CD14-positive monocyte (primary cell): ENCODE measurements at regions not wholly inside any gene's neighbourhood (a gene's known extent, or its start where the extent isn't known, plus 50 kb on each side); places are given as distances from the start of the nearest gene placed in this dataset.

Experiments
- DNase-seq, 3 donors: peaks; one replicate each; pipeline ENCODE4 v3.0.0-alpha.2; 2011 to 2022
- H2AFZ ChIP-seq: 2 replicates; pipeline ENCODE4 v1.6.0; 2012; ENCODE audit warnings: mild to moderate bottlenecking, low read depth, low read length, inconsistent platforms; ENCODE audit not compliant: insufficient read depth, poor library complexity, severe bottlenecking
- H3K27ac ChIP-seq, 2 donors: 1 replicate in 1 of 2; 2 replicates in 1 of 2; pipeline ENCODE4 v1.5.1; 2012 to 2013; ENCODE audit warnings: low read length in 2 of 2, control low read depth in 1 of 2, inconsistent platforms in 1 of 2, low read depth in 1 of 2, mild to moderate bottlenecking in 1 of 2
- H3K27me3 ChIP-seq, 2 donors: one replicate each; pipeline versions ENCODE4 v1.6.0 to v1.6.1; 2011 to 2013; ENCODE audit warnings: low read length in 2 of 2; ENCODE audit not compliant: control insufficient read depth in 2 of 2, insufficient read depth in 2 of 2
- H3K36me3 ChIP-seq, 2 donors: replicated peaks in 1 of 2; 1 replicate in 1 of 2; 2 replicates in 1 of 2; pipeline versions ENCODE4 v1.5.1 to v1.6.1; 2012 to 2013; ENCODE audit warnings: low read length in 2 of 2, control low read depth in 1 of 2, inconsistent platforms in 1 of 2, mild to moderate bottlenecking in 1 of 2; ENCODE audit not compliant: insufficient read depth in 2 of 2, control insufficient read depth in 1 of 2
- H3K4me1 ChIP-seq, 2 donors: 1 replicate in 1 of 2; 2 replicates in 1 of 2; pipeline versions ENCODE4 v1.5.1 to v1.6.1; 2012 to 2013; ENCODE audit warnings: low read length in 2 of 2, control low read depth in 1 of 2, inconsistent platforms in 1 of 2, mild to moderate bottlenecking in 1 of 2, moderate library complexity in 1 of 2; ENCODE audit not compliant: insufficient read depth in 2 of 2, control insufficient read depth in 1 of 2
- H3K4me2 ChIP-seq: replicated peaks from 2 replicates; pipeline ENCODE3; 2012; ENCODE audit warnings: low read length, moderate library complexity, mild to moderate bottlenecking; ENCODE audit not compliant: poor library complexity, severe bottlenecking; ENCODE audit errors: extremely low read depth
- H3K4me3 ChIP-seq, 3 experiments: fragments of 200-600 bp in 1 of 3; sonication (generic) in 1 of 3; replicated peaks in 1 of 3; 1 replicate in 2 of 3; 2 replicates in 1 of 3; pipeline ENCODE4 v1.5.1; 2011 to 2013; ENCODE audit warnings: low read length in 3 of 3, mild to moderate bottlenecking in 3 of 3, control low read depth in 2 of 3, low read depth in 2 of 3, inconsistent platforms in 1 of 3, moderate library complexity in 1 of 3
- H3K79me2 ChIP-seq: 2 replicates; pipeline ENCODE4 v1.6.0; 2012; ENCODE audit warnings: mild to moderate bottlenecking, control low read depth, inconsistent platforms, low read length, moderate library complexity; ENCODE audit not compliant: insufficient read depth
- H3K9ac ChIP-seq: 2 replicates; pipeline ENCODE4 v1.6.0; 2017; ENCODE audit warnings: low read length, mild to moderate bottlenecking; ENCODE audit not compliant: insufficient read depth, poor library complexity, severe bottlenecking
- H3K9me3 ChIP-seq, 2 donors: replicated peaks in 1 of 2; 1 replicate in 1 of 2; 2 replicates in 1 of 2; pipeline versions ENCODE4 v1.5.1 to v1.6.1; 2012 to 2013; ENCODE audit warnings: low read length in 2 of 2, control low read depth in 1 of 2; ENCODE audit not compliant: control insufficient read depth in 1 of 2, insufficient read depth in 1 of 2
- H4K20me1 ChIP-seq: 2 replicates; pipeline ENCODE4 v1.6.0; 2012; ENCODE audit warnings: mild to moderate bottlenecking, low read length, control low read depth, moderate library complexity; ENCODE audit not compliant: insufficient read depth
- H3K27ac Mint-ChIP-seq, 7 donors: one replicate each; pipeline ENCODE4 v1.8.0; 2020; ENCODE audit warnings: mild to moderate bottlenecking in 7 of 7, mixed read lengths in 7 of 7, moderate library complexity in 6 of 7, inconsistent platforms in 2 of 7
- H3K27me3 Mint-ChIP-seq, 3 donors: one replicate each; pipeline ENCODE4 v1.8.0; 2021 to 2022; ENCODE audit warnings: low read depth in 3 of 3, mild to moderate bottlenecking in 3 of 3, mixed read lengths in 3 of 3, moderate library complexity in 3 of 3, inconsistent platforms in 1 of 3
- H3K36me3 Mint-ChIP-seq, 2 donors: one replicate each; pipeline ENCODE4 v1.8.0; 2020; ENCODE audit warnings: mixed read lengths in 2 of 2, inconsistent platforms in 1 of 2, mild to moderate bottlenecking in 1 of 2
- H3K4me1 Mint-ChIP-seq: one replicate; pipeline ENCODE4 v1.8.0; 2020; ENCODE audit warnings: mild to moderate bottlenecking, mixed read lengths
- H3K4me3 Mint-ChIP-seq, 2 donors: one replicate each; pipeline ENCODE4 v1.8.0; 2020; ENCODE audit warnings: mild to moderate bottlenecking in 2 of 2, mixed read lengths in 2 of 2, moderate library complexity in 1 of 2
- H3K9me3 Mint-ChIP-seq, 7 donors: one replicate each; pipeline ENCODE4 v1.8.0; 2020 to 2022; ENCODE audit warnings: mixed read lengths in 7 of 7, mild to moderate bottlenecking in 6 of 7, moderate library complexity in 6 of 7, inconsistent platforms in 2 of 7
- CTCF ChIP-seq: fragments of 200-600 bp; IDR thresholded peaks from one replicate; pipeline ENCODE4 v1.8.0; 2022; ENCODE audit warnings: antibody characterized with exemption, mild to moderate bottlenecking
- WGBS: methylation state at CpG from one replicate; pipeline ENCODE4 v1.1.5; 2013; ENCODE audit warnings: missing lambda C conversion rate; ENCODE audit not compliant: insufficient coverage; 5-methylcytosine and 5-hydroxymethylcytosine counted together
- intact Hi-C, 2 donors: fragments of 100-400 bp; cut with micrococcal nuclease; formaldehyde crosslinking; loops; one replicate each; pipeline versions ENCODE4 v1.15.0 to v1.15.1; 2023

GRCh38 chr18:2123077-2123476 is 448.2 kb downstream of the METTL4 start:
- no peak overlapping the region for H2AFZ ChIP-seq
- no peaks in the 10 kb centered on the region for H3K79me2 ChIP-seq
- H3K27ac Mint-ChIP-seq = no peak overlapping the region
- H3K9ac ChIP-seq = no peak overlapping the region
- intact Hi-C loops = no loop called here
- H4K20me1 ChIP-seq = no peaks in the 10 kb centered on the region
- H3K36me3 ChIP-seq = no peaks in the 10 kb centered on the region
- no peak overlapping the region for H3K4me3 ChIP-seq
- H3K4me2 ChIP-seq = no peak overlapping the region
- no peaks in the 10 kb centered on the region for H3K9me3 ChIP-seq
- H3K9me3 Mint-ChIP-seq = peaks cover 0 to 8% (median 2%) of the 10 kb centered on the region in 7 donors
- no peaks in the 10 kb centered on the region for H3K27me3 ChIP-seq
- H3K27ac ChIP-seq = no peak overlapping the region
- H3K4me3 Mint-ChIP-seq = no peak overlapping the region
- no peak for DNase-seq
- no peak for TF ChIP-seq CTCF
- no peaks in the 10 kb centered on the region for H3K4me1 Mint-ChIP-seq
- H3K27me3 Mint-ChIP-seq = peaks cover 2 to 6% (median 4%) of the 10 kb centered on the region in 3 donors
- no peaks in the 10 kb centered on the region for H3K36me3 Mint-ChIP-seq
- no peaks in the 10 kb centered on the region for H3K4me1 ChIP-seq
- 100% methylated on average over 1 of the region's 2 CpGs for WGBS

GRCh38 chr18:2134364-2134763 is 436.9 kb downstream of the METTL4 start:
- H3K4me1 ChIP-seq = no peaks in the 10 kb centered on the region
- H3K27ac ChIP-seq = no peak overlapping the region
- Mint-ChIP-seq H3K4me1 (no peaks in the 10 kb centered on the region), H3K27me3 (peaks cover 0 to 2% (median 0%) of the 10 kb centered on the region in 3 donors), H3K36me3 (no peaks in the 10 kb centered on the region), H3K4me3 (no peak overlapping the region), H3K27ac (no peak overlapping the region), H3K9me3 (peaks cover 0 to 2% (median 0%) of the 10 kb centered on the region in 7 donors)
- H3K36me3 ChIP-seq = no peaks in the 10 kb centered on the region
- intact Hi-C loops = no loop called here
- H3K27me3 ChIP-seq = no peaks in the 10 kb centered on the region
- no peak for DNase-seq
- no peak overlapping the region for H3K4me2 ChIP-seq
- no peak overlapping the region for H3K4me3 ChIP-seq
- no peak for TF ChIP-seq CTCF
- no peaks in the 10 kb centered on the region for H3K79me2 ChIP-seq
- no peak overlapping the region for H2AFZ ChIP-seq
- no peaks in the 10 kb centered on the region for H3K9me3 ChIP-seq
- no peak overlapping the region for H3K9ac ChIP-seq
- H4K20me1 ChIP-seq = no peaks in the 10 kb centered on the region
